Fibroblast of the aortic adventitia (primary cell): ENCODE measurements at regions not wholly inside any gene's neighbourhood (a gene's known extent, or its start where the extent isn't known, plus 50 kb on each side); places are given as distances from the start of the nearest gene placed in this dataset.

Experiments
- DNase-seq: peaks from one replicate; pipeline ENCODE4 v3.0.0-alpha.2; 2010; ENCODE audit warnings: low read depth
- H3K4me3 ChIP-seq: 2 replicates; pipeline ENCODE4 v1.5.1; 2011; ENCODE audit warnings: low read depth, mild to moderate bottlenecking, control low read depth, low read length, moderate library complexity
- TF ChIP-seq, protein P1 (sequence below): IDR thresholded peaks from 2 replicates; pipeline ENCODE4 v1.5.1; 2011; ENCODE audit warnings: mild to moderate bottlenecking, low read length, control low read depth, inconsistent platforms; ENCODE audit not compliant: insufficient read depth

DNA sequence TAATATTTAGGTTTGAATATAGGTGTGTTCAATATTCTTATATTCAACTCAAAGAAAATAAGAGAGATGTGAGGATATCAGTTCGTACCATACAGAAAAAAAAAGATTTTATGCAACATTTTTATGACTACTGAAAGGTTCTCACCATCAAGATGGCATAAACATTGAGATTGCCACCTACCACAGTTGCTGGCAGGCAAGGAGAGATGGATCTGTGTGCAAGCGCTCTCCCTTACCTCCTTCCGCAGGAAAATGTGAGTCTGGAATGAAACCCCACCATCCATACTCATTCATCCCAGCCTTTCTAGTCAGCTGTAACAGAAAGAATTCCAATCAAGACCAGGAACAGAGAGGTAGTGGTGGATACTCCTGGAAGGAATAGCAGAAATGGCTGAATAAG lies 376.9 kb downstream of the PPP3CA start:
- H3K4me3 ChIP-seq, result no peak overlapping the region
- TF ChIP-seq, protein P1, sequence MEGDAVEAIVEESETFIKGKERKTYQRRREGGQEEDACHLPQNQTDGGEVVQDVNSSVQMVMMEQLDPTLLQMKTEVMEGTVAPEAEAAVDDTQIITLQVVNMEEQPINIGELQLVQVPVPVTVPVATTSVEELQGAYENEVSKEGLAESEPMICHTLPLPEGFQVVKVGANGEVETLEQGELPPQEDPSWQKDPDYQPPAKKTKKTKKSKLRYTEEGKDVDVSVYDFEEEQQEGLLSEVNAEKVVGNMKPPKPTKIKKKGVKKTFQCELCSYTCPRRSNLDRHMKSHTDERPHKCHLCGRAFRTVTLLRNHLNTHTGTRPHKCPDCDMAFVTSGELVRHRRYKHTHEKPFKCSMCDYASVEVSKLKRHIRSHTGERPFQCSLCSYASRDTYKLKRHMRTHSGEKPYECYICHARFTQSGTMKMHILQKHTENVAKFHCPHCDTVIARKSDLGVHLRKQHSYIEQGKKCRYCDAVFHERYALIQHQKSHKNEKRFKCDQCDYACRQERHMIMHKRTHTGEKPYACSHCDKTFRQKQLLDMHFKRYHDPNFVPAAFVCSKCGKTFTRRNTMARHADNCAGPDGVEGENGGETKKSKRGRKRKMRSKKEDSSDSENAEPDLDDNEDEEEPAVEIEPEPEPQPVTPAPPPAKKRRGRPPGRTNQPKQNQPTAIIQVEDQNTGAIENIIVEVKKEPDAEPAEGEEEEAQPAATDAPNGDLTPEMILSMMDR, result no peak
- DNase-seq, result no peak

DNA sequence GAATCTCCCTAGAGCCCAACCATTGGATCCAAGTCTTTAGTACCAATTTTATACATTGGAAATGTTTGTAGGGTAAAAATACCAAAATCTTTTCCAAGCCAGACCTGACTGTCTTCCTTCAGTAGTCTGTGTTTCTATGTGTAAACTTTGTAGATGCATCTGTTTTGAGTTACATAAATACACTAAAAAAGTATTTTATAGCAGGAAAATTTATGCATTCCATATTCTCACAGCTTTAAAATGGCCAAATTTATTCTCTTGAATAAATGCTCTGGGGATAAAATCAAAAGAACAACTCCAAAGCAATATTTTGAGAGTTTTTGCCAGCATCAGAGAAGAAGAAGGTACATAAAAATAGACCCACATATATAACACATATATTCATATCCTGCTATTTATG lies 377.4 kb downstream of the PPP3CA start:
- H3K4me3 ChIP-seq, result no peak overlapping the region
- DNase-seq, result no peak
- TF ChIP-seq, protein P1, result no peak

DNA sequence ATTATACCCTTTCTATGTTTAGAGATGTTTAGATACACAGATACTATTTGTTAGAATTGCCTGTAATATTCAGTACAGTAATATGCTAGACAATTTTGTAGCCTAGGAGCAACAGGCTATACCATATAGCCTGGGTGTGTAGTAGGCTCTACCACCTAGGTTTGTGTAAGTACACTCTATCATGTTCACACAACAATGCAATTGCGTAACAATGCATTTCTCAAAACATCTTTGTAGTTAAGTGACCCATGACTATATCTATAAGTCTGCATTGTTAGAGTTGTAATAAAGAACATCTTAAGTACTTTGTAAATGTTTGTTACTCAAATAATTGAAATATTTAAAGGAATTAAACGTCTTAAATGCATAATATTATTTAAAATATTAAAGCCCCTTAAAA lies 379.3 kb downstream of the PPP3CA start:
- TF ChIP-seq, protein P1, result no peak
- DNase-seq, result no peak
- H3K4me3 ChIP-seq, result no peak overlapping the region

DNA sequence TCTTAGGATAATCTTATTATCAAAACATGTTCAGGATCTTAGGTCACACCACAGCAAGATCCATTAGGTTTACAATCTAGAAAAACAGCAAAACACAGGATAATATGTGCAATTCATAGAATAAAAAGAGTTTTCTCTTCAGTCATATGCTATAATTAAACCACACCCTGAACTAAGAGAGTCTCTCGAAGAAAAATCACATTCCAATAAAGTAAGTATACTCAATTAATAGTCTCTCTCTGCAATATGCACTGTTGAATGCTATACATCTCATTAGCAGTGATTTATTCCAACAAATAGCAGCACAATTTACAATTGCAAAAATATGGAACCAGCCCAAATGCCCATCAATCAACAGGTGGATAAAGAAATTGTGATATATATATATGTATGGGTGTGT lies 383.7 kb downstream of the PPP3CA start:
- TF ChIP-seq, protein P1, result no peak
- H3K4me3 ChIP-seq, result no peak overlapping the region
- DNase-seq, result no peak

DNA sequence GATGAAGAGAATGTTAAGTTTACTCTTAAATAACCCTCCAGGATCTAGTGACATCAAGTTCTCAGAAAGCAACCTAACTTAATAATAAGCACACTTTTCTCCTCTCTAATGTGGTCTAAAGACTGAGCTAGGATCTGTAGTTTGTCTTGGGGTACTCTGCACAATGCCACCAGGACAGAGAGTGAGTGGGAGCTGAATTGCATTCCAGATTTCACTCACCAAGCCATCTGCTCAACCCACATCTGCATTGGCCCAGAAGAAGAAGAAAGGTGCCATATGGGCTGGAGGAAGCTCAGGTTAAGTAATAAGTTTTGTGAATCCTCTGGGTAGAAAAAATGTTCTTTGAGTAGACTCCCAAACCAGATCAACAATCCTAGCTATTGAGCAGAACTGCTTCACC lies 384.6 kb downstream of the PPP3CA start:
- TF ChIP-seq, protein P1, result no peak
- no peak overlapping the region for H3K4me3 ChIP-seq
- DNase-seq, result no peak

DNA sequence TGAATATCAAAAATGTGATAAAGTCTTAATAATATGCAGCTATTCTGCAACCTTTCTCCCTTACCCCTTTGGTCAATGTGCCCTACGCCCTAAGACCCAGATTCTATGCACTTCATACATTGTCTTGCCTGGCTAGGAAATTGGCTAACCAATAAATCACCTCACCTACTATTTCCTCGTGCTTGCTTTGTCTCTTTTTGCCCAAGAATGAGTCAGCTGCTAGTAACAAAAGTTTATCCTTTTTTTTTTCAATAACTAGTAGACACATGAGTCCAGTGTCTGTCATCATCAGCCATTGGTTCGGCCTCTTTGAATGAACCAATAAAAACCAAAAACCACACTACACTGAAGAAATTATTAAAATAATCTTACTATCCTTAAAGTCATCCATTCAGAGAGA lies 387.1 kb downstream of the PPP3CA start:
- no peak overlapping the region for H3K4me3 ChIP-seq
- TF ChIP-seq, protein P1, result no peak
- DNase-seq, result no peak

DNA sequence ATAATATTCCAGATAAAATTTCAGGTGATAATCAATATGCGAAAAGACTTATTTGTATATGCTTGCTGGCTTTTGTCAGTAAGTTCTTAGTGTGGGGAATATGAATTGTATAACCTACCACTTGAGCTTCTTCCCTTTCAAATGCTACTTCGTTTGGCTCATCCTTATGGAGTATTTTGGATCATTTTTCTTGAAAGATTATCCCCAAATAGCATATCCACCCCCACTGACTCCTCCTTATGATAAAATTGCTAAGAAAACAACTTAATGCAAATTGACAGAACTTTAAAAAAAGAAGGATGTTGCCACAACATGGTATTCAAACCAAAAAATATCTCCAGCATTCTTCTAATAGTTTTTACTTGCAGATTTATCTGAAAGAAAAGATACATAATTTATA lies 393.3 kb downstream of the PPP3CA start:
- TF ChIP-seq, protein P1, result no peak
- no peak overlapping the region for H3K4me3 ChIP-seq
- DNase-seq, result no peak
